ENCODE measurements at regions not wholly inside any gene's neighbourhood (a gene's known extent, or its start where the extent isn't known, plus 50 kb on each side); places are given as distances from the start of the nearest gene placed in this dataset.
"Not testable (repeated sequence)": the region's sequence is repeated elsewhere in the genome, so short reads cannot be mapped to it uniquely, and the experiment has no call there.

- no peaks in the 10 kb centered on the region for H3K9me3 Mint-ChIP-seq
- peak overlapping the region; percentile 26 for H3K27ac Mint-ChIP-seq
- peaks cover 5% of the 10 kb centered on the region for H3K36me3 Mint-ChIP-seq
- H3K27me3 Mint-ChIP-seq = no peaks in the 10 kb centered on the region
- no peak for DNase-seq (ENCODE audit: low spot score in 2 of 2)
- no peak for ATAC-seq (ENCODE audit: low read depth)
- H3K4me1 Mint-ChIP-seq = peaks cover 44% of the 10 kb centered on the region
- no peak overlapping the region for H3K4me3 Mint-ChIP-seq
Observed at GRCh38 chr6:11384531-11385309, 152.3 kb upstream of the NEDD9 start.

DNA sequence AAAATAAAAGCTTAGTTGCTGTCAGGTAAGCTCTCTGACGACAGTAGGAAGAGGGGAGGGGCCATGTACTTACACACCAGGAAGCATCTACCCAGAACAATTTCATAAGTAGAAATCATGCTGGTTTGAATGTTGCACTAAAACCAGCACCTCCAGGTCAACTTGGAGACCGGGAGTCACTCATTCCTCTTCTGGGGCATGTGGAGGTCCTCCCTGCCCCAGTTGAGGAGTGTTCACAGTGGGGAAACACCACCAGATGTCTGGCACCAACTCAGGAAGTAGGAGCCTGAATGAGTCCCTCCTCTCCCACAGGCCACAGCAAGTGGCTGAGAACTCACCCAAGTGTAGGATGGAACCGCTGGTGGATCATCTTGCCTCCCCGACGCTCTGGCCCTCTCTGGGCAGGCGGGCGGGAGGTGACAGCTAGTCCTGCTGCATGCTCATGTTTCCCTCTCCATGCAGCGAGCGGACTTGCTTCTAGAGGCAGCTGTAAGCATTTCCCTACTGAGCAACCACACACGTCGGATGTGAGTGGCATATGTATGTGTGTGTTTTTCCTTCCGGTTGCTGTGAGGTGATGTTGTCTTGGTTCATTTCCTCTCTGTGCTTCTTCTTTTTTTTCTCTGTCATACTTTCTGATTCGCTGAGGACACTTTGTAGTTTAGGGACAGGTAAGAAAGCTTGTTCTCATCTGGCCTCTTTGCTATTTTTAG is 149.5 kb upstream of the NEDD9 start:
- H3K4me1 Mint-ChIP-seq = peaks cover 50% of the 10 kb centered on the region
- peaks cover 13% of the 10 kb centered on the region for H3K36me3 Mint-ChIP-seq
- ATAC-seq (ENCODE audit: low read depth) (peak; percentile 91), DNase-seq (ENCODE audit: low spot score in 2 of 2) (peak; percentile 59 to 68)
- peak overlapping the region; percentile 92 for H3K4me3 Mint-ChIP-seq
- H3K27ac Mint-ChIP-seq = peak overlapping the region; percentile 90
- H3K27me3 Mint-ChIP-seq = no peaks in the 10 kb centered on the region
- H3K9me3 Mint-ChIP-seq = no peaks in the 10 kb centered on the region

- no peak for DNase-seq (ENCODE audit: low spot score in 2 of 2)
- H3K27ac Mint-ChIP-seq = peak overlapping the region; percentile 90
- H3K27me3 Mint-ChIP-seq = no peaks in the 10 kb centered on the region
- peak overlapping the region; percentile 92 for H3K4me3 Mint-ChIP-seq
- peaks cover 46% of the 10 kb centered on the region for H3K4me1 Mint-ChIP-seq
- H3K36me3 Mint-ChIP-seq = peaks cover 16% of the 10 kb centered on the region
- H3K9me3 Mint-ChIP-seq = no peaks in the 10 kb centered on the region
- ATAC-seq (ENCODE audit: low read depth) = no peak
Observed at GRCh38 chr6:11380969-11381744, 148.7 kb upstream of the NEDD9 start.

GRCh38 chr6:11380549-11380948 is 148.1 kb upstream of the NEDD9 start:
- ATAC-seq (ENCODE audit: low read depth) (no peak), DNase-seq (ENCODE audit: low spot score in 2 of 2) (no peak)
- no peaks in the 10 kb centered on the region for H3K27me3 Mint-ChIP-seq
- peaks cover 49% of the 10 kb centered on the region for H3K4me1 Mint-ChIP-seq
- peaks cover 18% of the 10 kb centered on the region for H3K36me3 Mint-ChIP-seq
- H3K27ac Mint-ChIP-seq = peak overlapping the region; percentile 90
- peak overlapping the region; percentile 92 for H3K4me3 Mint-ChIP-seq
- H3K9me3 Mint-ChIP-seq = no peaks in the 10 kb centered on the region

DNA sequence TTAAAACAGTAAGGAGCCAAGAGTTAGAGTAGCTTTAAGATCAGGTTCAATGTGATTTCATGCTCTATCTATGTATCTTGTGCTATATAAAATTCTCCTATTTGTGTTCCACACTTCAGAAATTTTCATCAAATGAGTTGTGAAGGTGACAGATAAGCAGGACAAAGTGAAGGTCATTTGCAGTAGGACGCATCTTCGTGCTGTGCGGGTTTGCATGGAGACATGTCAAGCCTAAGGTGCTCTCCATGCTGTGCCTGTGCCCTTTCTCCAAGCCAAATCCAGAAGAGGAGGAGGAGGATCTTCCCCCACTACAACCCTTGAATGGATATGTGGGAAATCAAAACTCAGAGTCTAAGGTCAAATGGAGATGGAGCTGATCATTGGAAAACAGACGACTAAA is 147.3 kb upstream of the NEDD9 start:
- Mint-ChIP-seq H3K27me3 (no peaks in the 10 kb centered on the region), H3K9me3 (no peaks in the 10 kb centered on the region), H3K4me1 (peaks cover 52% of the 10 kb centered on the region), H3K4me3 (peak overlapping the region; percentile 92), H3K27ac (peak overlapping the region; percentile 90), H3K36me3 (peaks cover 18% of the 10 kb centered on the region)
- DNase-seq (ENCODE audit: low spot score in 2 of 2) (no peak), ATAC-seq (ENCODE audit: low read depth) (no peak)

DNA sequence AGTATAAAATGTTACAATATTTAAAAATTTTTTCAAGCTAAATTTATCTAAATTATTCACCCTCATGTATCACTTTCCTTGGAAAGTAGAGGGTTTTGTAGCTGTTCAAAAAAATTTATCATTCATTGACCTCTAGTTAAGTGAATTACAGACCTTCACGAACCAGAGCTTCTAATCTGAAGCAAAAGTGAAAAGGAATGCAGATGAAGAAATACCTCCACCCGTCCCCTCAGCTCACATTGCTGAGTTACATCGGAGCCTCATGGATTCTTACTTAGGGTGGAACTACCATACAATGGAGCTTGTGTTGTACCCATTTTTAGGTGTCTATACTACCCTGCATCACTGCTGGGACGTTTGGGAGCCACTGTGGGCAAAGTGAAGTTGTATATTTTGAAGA is 146.2 kb upstream of the NEDD9 start:
- ATAC-seq (ENCODE audit: low read depth) (no peak), DNase-seq (ENCODE audit: low spot score in 2 of 2) (no peak)
- H3K4me3 Mint-ChIP-seq = no peak overlapping the region
- no peaks in the 10 kb centered on the region for H3K27me3 Mint-ChIP-seq
- H3K36me3 Mint-ChIP-seq = peaks cover 20% of the 10 kb centered on the region
- H3K27ac Mint-ChIP-seq = no peak overlapping the region
- peaks cover 60% of the 10 kb centered on the region for H3K4me1 Mint-ChIP-seq
- no peaks in the 10 kb centered on the region for H3K9me3 Mint-ChIP-seq

- DNase-seq (ENCODE audit: low spot score in 2 of 2) (peak; percentile 35 to 64), ATAC-seq (ENCODE audit: low read depth) (peak; percentile 93)
- Mint-ChIP-seq H3K9me3 (no peaks in the 10 kb centered on the region), H3K27me3 (no peaks in the 10 kb centered on the region), H3K36me3 (peaks cover 33% of the 10 kb centered on the region), H3K4me1 (peaks cover 51% of the 10 kb centered on the region), H3K27ac (peak overlapping the region; percentile 79), H3K4me3 (peak overlapping the region; percentile 41)
Observed at GRCh38 chr6:11374036-11375010, 141.9 kb upstream of the NEDD9 start.

GRCh38 chr6:11373208-11373607 is 140.7 kb upstream of the NEDD9 start:
- H3K27ac Mint-ChIP-seq = no peak overlapping the region
- peaks cover 53% of the 10 kb centered on the region for H3K4me1 Mint-ChIP-seq
- no peak overlapping the region for H3K4me3 Mint-ChIP-seq
- peaks cover 34% of the 10 kb centered on the region for H3K36me3 Mint-ChIP-seq
- DNase-seq (ENCODE audit: low spot score in 2 of 2) (no peak), ATAC-seq (ENCODE audit: low read depth) (no peak)
- no peaks in the 10 kb centered on the region for H3K27me3 Mint-ChIP-seq
- no peaks in the 10 kb centered on the region for H3K9me3 Mint-ChIP-seq

- H3K27ac Mint-ChIP-seq; ATAC-seq (ENCODE audit: low read depth); H3K4me3 Mint-ChIP-seq; H3K27me3 Mint-ChIP-seq; H3K9me3 Mint-ChIP-seq; DNase-seq (ENCODE audit: low spot score in 2 of 2): not testable (repeated sequence)
- H3K4me1 Mint-ChIP-seq = peaks cover 54% of the 10 kb centered on the region
- H3K36me3 Mint-ChIP-seq = peaks cover 28% of the 10 kb centered on the region
Observed at GRCh38 chr6:11372186-11372790, 139.8 kb upstream of the NEDD9 start.

DNA sequence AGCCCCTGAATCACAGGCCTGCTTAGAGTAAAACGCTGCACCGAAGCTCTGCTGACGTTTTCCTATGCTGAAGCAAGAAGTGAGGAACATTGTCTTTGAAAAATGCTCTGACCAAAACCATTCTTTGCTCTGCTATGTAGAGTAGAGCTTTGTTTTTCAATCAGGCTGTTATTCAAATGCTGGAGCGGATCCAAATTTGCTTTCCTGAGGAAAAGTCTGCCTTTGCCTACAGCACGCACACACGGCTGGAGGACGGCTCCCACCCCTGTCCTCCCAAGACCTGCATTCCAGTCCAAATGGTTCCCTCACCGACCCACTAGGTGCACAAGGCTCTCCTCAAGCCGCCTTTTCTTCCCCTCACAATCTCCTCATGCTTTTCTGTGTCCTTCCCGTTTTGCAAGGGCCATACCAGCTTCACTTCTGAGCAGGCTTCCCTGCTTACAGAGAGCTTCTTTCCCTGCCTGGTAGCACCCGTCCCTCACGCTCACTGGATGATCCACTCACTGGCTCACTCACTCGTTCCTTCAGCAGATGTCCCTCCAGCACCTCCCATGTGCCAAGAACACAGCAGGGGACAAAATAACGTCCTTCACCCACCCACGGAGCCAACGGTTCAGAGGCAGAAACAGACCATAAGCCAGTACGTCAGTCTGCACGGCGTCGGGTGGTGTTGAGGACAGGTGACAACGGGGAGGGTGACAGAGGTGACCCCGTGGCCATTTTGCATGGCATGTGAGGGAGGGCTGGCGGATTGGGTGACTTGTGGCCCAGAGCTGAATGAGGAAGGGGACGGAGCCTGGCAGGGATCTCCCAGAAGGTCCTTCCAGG is 137.9 kb upstream of the NEDD9 start:
- peaks cover 24% of the 10 kb centered on the region for H3K36me3 Mint-ChIP-seq
- ATAC-seq (ENCODE audit: low read depth) (no peak), DNase-seq (ENCODE audit: low spot score in 2 of 2) (no peak)
- H3K27me3 Mint-ChIP-seq = no peaks in the 10 kb centered on the region
- peaks cover 60% of the 10 kb centered on the region for H3K4me1 Mint-ChIP-seq
- H3K9me3 Mint-ChIP-seq = no peaks in the 10 kb centered on the region
- no peak overlapping the region for H3K27ac Mint-ChIP-seq
- H3K4me3 Mint-ChIP-seq = no peak overlapping the region

DNA sequence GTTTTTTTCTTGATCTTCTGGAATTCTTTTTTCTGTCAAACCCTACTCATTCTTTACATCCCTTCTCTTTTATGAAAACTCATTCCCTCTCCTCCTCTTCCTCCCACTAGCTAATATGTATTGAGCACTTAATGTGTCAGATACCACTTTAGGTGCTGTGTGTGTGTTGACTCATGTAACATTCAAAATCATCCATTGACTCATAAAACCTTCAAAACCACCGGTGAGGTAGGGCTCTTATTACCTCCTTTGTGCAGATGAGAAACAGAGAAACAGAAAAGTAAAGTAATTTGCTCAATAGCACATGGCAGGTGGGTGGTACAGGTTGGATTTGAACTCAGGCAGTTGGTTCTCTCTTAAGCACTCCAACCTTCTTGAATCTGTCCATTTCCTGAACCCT is 136.3 kb upstream of the NEDD9 start:
- Mint-ChIP-seq H3K27me3 (no peaks in the 10 kb centered on the region), H3K4me1 (peaks cover 52% of the 10 kb centered on the region), H3K27ac (peak overlapping the region; percentile 43), H3K9me3 (no peaks in the 10 kb centered on the region), H3K36me3 (peaks cover 24% of the 10 kb centered on the region), H3K4me3 (no peak overlapping the region)
- ATAC-seq (ENCODE audit: low read depth) (no peak), DNase-seq (ENCODE audit: low spot score in 2 of 2) (no peak)

DNA sequence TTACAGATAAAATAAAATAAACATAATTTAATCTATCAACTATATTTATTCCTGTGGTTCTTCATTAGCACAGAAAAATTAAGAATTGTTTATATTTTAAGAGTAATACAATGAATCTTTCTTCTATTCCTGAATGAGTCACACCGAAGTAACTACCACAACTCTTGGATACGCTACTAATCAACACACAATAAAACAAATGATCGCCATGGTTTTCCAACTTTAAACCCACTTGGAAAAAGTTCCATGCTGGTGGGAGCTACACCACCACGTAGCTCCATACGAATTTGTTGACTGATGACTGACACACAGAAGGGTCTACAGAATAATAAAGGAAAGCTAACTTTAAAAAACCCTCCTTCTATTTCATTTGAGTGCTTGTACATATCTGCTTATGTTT is 135.8 kb upstream of the NEDD9 start:
- ATAC-seq (ENCODE audit: low read depth) (no peak), DNase-seq (ENCODE audit: low spot score in 2 of 2) (no peak)
- Mint-ChIP-seq H3K27me3 (no peaks in the 10 kb centered on the region), H3K9me3 (no peaks in the 10 kb centered on the region), H3K4me1 (peaks cover 51% of the 10 kb centered on the region), H3K27ac (no peak overlapping the region), H3K4me3 (no peak overlapping the region), H3K36me3 (peaks cover 24% of the 10 kb centered on the region)
